HG03095 (cell line): ENCODE measurements at regions not wholly inside any gene's neighbourhood (a gene's known extent, or its start where the extent isn't known, plus 50 kb on each side); places are given as distances from the start of the nearest gene placed in this dataset.

ENCODE experiments used
- ATAC-seq: cut with Tn5 transposase; IDR thresholded peaks from one replicate; pipeline ENCODE4 v1.9.1; 2021; ENCODE audit warnings: moderate library complexity; ENCODE audit not compliant: unreplicated experiment

DNA sequence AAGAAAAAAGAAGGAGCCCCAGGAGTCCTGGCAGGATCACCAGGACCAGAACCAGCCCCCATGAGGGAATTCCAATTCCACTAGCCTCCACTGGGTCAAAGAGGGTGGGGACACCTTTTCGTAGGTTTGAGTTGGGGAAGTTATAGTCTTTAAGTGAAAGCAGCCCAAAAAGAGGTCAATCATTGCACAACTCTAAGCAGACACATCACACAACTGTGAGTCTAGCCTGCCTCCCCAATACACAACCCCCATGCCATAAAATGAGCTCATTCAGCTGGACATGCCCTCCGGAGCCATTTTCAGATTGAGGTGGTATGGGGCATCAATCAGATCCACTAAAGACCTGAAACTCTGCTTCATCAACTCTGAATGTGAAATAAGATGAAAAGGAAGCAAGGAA lies 179.9 kb downstream of the NPHP4 start:
- no peak for ATAC-seq

DNA sequence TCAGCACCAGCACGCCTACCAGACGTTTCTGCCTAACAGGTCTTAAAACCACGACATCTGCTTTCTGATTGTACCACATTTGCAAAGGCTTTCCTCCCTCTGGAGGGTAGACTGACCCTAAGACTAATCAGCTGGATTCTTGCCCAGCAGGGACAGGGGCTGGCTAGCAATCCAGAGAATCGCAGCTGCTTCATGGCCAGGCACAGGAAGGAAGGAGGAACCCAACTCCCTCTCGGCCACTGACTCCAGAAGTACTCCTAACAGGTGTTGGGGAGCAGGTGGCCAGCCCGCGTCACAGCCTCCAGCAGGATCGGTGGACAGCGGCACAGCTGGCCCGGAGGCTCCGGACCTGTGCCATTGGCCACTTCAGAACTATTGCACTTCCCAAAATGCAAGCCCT lies 180.8 kb downstream of the NPHP4 start:
- no peak for ATAC-seq

DNA sequence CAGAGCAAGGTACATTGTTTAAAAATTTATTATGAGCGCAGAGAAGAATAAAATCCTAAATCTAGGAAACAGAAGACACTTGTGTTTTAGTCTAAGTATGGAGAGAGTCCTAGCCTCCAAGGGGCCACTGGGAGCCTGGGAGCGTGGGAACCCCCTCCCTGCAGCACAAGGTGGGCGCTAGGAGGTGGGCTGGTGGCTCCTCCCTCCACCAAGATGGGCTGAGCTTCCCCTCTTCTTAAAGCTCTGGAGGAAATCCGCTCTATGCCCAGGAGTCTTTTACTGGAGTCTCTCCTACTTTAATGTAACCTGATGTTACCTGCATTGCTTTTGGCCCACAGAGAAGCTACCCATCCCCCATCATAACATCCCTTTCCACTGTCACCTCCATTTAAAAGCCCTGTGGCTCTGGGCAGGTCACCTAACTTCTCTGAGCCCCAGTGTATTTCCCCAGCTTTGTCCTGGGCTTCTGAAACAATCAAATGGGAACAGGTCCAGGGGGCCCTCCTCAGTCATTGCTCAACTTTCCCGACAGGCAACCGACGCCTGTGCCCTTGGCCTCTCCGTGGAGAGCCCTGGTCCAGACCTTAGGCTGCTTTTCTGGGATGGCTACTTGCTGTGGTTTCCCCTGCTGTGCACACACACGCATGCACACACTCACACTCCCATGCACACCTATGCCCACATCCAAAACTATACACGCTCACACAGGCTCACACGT lies 181.5 kb downstream of the NPHP4 start:
- ATAC-seq, result no peak

DNA sequence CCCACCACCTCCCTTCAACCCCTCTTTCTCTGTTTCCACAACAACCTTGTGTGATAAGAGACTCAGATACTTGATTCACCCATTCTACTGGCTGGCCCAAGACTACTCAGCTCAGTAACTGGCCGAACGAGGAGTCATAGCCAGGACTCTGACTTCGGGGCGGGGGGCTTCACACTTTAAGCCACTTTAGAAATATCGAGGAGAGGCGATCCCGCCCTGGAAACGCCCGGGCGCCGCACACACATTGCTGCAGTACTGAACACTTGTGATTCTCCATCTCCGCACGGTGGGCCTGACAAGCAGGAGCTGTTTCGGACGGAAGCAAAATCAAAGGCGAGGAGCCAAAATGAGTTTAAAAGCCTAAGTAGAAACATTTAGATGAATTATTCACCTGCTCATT lies 182.1 kb downstream of the NPHP4 start:
- ATAC-seq, result no peak

DNA sequence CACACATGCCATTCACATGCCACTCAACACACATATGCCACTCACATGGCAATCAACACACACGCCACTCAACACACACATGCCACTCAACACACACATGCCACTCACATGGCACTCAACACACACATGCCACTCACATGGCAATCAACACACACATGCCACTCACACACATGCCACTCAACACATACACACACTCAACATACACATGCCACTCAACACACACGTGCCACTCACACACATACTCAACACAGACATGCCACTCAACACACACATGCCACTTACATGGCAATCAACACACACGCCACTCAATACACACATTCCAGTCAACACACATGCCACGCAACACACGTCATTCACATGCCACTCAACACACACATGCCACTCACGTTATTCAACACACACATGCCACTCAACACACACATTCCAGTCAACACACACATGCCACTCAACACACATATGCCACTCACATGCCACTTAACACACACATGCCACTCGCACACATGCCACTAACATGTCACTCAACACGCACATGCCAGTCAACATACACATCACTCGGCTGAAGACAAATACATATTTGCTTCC lies 182.9 kb downstream of the NPHP4 start:
- no peak for ATAC-seq

DNA sequence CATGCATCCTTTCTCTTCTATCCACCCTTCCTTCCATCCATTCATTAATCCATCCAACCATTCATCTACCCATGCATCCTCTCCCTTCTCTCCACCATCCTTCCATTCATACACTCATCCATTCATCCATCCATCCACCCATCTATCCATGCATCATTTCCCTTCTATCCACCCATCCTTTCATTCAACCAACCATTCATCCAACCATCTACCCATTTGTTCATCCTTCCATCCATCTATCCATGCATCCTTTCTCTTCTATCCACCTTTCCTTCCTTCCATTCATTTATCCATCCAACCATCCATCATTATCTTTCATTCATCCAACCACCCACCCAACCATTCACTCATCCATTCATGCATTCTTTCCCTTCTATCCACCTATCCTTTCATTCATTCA lies 188.4 kb downstream of the NPHP4 start:
- ATAC-seq, result no peak

DNA sequence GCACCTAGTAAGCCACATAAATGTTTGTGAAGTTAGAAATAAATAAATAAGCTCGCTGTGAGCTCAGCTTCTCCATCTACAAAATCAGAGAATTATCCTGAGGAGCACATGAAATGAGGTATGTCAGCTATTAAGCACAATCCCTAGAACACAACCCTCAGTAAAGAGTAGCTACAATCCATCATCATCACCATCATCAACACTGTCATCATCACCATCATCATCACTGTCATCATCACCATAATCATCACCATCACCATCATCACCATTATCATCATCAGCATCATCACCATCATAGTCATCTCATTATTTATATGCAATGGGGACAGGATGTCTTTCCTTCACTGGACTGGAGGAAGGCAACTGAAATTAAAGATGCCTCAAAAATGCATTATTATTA lies 189.6 kb downstream of the NPHP4 start:
- ATAC-seq, result no peak

DNA sequence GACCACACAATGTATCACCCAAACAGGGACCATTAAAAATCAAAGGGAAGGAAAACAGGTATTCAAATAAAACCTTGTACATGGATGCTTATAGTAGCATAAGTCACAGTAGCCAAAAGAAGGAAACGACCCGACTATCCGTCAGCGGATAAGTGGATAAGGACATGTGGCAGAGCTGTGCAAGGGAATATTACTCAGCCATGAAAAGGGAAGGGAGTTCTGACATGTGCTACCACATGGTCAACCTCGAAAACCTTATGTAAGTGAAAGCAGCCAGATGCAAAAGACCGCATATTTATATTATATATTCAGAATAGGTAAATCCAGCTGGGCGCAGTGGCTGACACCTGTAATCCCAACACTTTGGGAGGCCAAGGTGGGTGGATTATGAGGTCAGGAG lies 193.3 kb downstream of the NPHP4 start:
- no peak for ATAC-seq

DNA sequence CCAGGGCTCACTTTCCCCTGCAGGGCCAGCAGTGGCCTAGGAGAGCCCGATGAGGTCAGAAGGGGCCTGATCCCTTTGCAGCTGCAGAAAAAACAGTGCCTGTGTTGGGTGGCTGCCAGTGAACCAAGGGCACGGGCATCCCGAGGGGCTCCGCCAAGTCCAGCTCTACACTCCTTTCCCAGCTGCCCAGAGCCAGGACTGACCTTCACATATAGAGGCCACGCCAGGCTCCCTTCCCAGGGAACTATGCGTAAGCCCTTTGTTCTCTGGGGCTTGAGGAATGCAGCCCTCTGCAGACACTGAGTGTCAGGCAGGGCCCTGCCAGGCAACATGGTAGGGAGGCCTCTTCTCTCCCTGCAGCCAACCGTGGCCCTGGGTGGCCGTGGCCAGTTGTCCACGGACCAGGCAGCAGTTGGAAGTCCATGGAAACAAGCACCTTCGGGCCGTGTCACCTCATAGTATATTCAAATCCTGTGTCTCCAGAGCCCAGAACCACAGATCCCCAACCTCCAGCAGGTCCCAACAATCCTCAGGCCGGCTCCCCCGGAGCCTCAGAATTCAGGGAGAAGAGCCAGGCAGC lies 194.0 kb downstream of the NPHP4 start:
- ATAC-seq, result no peak

DNA sequence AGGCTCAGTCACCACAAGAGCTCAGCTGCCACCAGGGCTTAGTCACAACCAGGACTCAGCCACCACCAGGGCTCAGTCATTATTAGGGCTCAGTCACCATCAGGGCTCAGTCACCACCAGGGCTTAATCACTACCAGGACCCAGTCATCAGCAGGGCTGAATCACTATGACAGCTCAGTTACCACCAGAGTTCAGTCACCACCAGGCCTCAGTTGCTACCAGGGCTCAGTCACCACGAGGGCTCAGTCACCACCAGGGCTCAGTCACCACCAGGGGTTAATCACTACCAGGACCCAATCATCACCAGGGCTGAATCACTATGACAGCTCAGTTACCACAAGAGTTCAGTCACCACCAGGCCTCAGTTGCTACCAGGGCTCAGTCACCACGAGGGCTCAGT lies 196.2 kb downstream of the NPHP4 start:
- ATAC-seq, result no peak

DNA sequence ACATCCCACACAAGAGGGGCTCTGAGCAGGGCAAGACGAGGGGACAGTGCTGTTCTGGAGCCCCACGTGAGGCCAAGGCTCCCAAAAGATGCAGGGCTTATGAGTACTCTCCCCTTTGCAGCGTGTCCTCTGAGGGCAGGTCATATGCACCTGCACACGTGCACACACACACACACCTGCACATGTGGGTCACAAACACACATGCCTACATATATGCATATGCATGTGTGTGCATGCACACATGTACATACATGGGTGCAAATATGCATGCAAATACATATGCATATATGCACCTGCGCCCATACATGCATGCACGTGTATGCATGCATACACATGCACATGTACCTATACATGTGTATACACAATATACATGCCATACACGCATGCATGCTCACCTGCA lies 197.9 kb downstream of the NPHP4 start:
- no peak for ATAC-seq

DNA sequence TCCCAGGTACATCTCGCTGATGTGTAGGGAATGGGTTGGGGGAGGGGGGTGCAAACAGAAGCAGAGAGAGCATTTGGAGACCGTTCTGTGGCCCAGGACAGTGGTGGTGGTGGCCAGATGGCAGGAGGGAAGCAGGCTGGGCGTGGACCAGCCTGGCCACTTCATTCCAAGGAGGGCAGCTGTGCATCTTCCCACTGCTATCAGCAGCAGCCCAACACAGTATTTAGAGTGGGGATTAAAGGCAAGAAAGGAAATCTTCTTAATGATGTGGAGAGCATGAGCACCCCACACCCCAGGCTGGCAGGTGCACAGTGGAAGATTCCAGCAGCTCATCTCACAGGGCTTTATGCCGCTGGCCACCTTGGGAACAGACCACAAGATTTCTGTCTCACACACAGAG lies 198.7 kb downstream of the NPHP4 start:
- ATAC-seq, result no peak

DNA sequence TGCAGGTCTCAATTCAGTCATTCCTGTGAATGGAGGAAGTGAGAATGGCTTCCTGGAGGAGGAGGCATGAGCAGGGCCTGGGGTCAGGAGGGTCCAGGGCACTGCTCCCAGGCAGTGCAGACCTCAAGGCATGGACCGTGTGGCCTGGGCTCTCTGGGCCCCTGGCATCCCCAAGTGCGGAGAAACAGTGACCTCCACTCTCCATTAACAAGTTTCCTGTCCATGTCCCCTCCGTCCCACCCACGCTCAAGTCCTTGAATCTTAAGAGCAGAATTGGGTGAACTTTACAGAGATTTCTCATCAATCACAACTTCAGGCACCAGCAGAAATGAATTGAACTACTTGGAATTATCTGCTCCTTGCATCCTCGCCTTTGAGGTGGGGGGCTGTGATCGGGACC lies 211.1 kb downstream of the NPHP4 start:
- ATAC-seq, result no peak

DNA sequence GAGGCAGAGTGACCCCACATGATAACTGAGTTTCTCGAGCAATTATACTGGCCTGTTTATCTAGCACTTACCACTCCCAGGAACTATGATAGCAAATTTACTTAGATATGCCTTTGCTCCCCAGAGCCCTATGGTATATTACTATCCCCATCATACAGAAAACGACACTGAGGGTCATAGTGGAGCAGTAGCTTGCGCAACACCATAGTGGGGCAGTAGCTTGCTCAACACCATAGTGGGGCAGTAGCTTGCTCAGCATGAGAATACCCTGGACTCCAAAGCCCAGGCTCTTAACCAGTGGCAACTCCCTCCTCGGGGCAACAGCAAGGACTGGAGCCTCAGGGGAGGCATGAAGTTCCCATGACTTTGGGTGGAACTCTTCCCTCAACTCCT lies 211.9 kb downstream of the NPHP4 start:
- no peak for ATAC-seq

DNA sequence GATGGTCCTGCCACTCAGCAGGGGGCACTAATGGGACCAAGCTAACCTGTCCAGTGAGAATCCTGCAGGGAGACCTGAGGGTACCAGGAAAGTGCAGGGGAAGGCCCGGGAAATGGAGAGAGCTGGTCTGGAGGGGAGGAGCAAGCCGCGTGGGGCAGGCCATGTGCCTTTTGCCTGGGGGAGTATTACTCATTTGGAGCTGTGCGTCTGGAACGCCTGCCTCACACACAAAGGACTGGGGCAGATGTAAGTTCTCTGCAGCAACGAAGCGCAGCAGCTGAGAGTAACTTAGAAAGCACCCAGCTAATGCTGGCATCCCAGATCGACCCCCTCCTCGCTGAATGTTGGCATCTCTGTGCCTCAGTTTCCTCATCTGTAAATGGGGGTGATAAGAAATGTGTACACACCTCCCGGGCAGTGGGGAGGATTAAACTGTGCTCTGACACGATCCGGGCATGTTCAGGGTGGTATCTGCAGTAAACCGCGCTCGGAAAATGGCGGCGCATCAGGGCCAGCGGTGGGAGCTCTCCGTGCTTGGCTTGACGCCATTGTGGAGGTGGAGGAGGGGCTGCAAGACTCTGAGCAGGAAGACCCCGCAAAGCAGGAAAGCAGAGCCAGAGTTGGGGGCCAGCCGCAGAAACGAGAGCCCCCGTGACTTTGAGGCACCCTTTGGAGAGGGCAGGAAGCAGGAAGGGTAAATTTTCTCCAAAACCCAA lies 212.5 kb downstream of the NPHP4 start:
- ATAC-seq, result no peak

DNA sequence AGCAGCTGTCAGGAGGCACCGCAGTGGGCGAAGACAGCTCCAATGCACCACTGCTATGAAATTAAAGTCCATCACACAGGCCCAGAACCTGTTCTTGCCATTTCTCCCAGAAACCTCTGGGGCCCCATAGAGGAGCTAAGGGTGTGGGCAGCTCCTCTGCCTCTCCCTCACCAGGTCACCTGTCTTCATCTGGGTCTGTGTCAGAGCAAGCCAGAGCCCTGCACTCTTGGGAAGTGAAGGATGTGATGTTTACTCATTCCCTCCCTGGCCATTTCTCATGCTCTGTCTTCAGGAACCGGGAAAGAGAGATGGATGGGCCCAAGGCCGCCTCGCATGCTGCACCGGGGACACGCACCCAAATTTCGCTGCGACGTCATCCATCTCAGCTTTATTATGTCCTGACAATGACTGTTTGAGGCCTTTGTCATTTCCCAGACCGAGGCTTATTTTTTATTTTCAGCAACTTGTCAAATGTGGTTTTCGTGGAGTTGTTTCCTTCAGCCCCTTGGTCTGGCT lies 216.1 kb downstream of the NPHP4 start:
- ATAC-seq, result no peak

DNA sequence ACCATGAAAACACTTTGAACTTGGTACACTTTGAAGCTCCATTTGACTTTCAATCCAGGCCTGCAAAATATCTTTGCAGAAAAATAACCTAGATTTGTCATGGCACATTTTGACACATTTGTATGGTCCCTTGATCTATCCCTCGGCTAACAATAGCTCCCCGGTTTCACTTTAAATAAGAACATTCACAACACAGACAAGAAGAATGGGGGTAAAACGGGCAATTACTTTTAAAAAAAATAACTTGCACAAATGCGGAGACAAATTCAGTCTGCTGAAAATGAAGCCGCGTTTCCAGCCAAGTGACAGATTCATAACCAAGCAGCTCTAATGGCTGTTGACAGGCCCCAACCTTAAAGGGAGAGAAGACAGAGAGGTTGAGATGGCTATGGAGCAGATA lies 218.2 kb downstream of the NPHP4 start:
- no peak for ATAC-seq

DNA sequence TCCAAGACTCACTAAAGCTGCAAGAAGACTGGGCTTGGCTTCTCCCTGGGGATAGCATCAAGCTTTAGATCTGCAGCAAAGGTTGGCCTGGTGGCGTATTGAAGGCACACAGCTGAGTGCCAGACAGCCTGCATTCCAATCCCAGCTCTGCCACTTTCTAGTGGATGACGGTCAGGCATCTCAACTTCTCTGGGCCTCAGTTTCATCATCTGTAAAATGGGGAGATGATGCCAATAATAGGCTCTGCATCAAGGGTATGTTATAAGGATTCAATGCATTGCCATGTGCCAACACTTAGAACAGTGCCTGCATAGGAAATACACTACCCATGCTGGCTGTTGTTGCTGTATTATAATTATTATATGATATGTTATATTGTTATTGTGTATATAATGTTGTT lies 220.4 kb downstream of the NPHP4 start:
- ATAC-seq, result no peak

DNA sequence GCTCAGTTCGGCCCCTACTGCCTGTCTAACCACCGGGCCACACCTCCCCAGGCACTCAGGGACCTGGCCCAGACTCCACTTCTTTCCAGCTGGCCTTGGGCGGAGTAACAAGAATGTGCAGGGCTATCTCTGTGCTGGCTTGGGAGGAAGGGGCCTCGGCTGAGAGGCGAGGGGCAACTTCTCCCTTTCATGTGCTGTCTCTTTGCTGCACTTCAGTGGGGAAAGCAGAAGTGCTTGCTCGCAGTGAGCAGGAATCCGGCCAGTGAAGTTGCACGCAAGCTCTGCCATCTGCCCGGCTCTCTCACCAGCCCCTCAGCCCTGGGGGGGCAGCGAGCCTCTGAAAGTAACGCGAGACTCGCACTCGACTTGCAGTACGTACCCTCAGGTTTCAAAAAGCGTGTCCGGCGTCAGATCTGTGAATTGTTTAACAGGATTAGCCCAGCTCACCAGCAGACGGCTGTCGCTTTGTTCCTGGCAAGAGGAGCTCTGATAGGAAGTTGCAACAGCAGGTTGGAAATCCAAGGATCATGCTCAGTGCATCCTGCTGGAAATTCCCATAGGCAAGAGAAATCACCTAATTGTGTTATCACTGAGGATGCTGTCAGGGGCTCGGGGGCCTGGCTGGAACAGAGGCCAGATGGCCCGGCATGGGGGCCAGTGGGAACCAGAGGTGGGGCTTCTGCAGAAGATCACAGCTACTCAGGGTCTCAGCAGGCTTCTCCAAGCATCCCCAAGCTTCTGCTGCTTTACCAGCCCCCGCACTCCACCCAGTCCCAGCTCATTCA lies 221.1 kb downstream of the NPHP4 start:
- ATAC-seq, result no peak

DNA sequence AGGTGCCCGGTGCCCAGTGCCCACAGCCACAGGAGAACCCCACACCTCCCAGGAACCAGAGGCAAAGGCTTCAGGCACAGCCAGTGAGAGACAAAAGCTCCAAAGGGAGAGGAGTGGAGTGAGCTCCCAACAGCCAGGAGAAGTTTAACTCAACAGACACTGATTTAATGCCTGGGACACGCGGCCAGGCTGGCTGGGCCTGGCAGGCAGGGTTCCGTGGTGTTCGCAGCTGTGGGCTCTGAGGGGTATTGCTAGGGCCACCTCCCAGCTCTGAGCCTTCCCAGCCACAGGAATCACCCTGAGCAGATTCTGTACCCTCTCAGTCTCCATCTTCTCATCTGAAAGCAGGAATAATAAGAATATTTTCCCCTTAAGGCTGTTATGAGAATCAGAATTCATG lies 222.5 kb downstream of the NPHP4 start:
- no peak for ATAC-seq

DNA sequence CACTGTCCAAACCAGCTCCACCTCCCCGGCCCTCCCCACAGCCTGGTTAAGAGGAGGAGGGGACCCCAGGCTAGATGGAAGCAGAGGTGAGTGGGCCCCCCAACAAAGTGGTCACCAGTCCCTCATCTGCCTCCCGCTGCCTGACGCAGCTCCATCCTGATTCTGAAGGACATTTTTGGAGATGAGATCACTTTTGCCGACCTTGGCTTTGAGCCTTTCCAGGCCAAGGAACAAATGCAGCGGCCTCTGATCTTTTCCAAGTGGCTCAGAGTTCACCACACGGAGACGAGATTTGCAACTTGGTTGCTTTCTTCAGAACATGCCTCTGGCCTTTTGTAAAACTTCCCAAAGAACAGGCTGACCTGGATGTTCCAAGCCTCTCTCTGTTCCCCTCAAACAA lies 223.1 kb downstream of the NPHP4 start:
- ATAC-seq, result no peak
